HFFc6 (cell line): ENCODE measurements at regions not wholly inside any gene's neighbourhood (a gene's known extent, or its start where the extent isn't known, plus 50 kb on each side); places are given as distances from the start of the nearest gene placed in this dataset.

Experiments used
- DNase-seq: peaks from one replicate; pipeline ENCODE4 v3.0.0-alpha.2; 2018
- H3K27ac Mint-ChIP-seq: 2 replicates; pipeline ENCODE4 v1.8.0; 2020; ENCODE audit warnings: mild to moderate bottlenecking, mixed read lengths
- H3K27me3 Mint-ChIP-seq: 2 replicates; pipeline ENCODE4 v1.8.0; 2021; ENCODE audit warnings: mild to moderate bottlenecking, moderate library complexity, mixed read lengths; ENCODE audit not compliant: insufficient read depth
- H3K36me3 Mint-ChIP-seq: 2 replicates; pipeline ENCODE4 v1.8.0; 2021; ENCODE audit warnings: low read depth, mixed read lengths
- H3K4me1 Mint-ChIP-seq: 2 replicates; pipeline ENCODE4 v1.8.0; 2020; ENCODE audit warnings: low read depth, mixed read lengths
- H3K4me3 Mint-ChIP-seq: 2 replicates; pipeline ENCODE4 v1.8.0; 2020; ENCODE audit warnings: mild to moderate bottlenecking, moderate library complexity, mixed read lengths
- H3K9me3 Mint-ChIP-seq: 2 replicates; pipeline ENCODE4 v1.8.0; 2020; ENCODE audit warnings: mild to moderate bottlenecking, mixed read lengths
- CTCF ChIP-seq: fragments of 200-600 bp; sonication (generic); IDR thresholded peaks from 2 replicates; pipeline ENCODE4 v1.5.0; 2021; ENCODE audit warnings: antibody characterized with exemption, mild to moderate bottlenecking

DNA sequence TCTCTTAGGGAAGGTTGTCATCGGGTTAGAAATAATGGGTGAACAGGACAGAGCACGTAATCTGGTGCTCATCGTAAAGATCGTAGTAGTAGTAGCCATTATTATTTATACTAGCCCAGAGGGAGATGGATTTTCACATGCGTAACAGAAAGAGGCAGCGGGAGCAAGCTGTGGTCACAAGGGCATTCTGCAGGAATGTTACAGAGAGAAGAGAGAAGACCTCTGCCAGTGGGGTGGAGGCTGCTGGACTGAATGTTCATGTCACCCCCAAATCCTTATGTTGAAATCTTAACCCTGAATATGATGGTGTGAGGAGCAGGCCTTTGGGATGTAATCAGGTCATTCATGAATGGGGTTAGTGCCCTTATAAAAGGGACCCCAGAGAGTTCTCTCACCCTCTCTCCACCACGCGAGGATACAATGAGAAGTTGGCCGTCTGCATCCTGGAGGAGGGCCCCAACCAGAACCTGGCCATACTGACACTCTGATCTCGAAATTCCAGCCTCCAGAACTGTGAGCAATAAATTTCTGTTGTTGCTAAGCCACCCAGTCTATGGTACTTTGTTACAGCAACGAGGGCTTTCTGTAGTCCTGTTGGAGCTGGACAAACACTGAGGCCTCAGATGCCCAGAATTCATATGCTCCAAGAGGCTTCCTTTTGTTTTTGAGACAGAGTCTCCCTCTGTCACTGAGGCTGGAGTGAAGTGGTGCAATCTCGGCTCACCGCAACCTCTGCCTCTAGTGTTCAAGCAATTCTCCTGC lies 131.2 kb upstream of the MED13L start:
- no peak for TF ChIP-seq CTCF
- Mint-ChIP-seq H3K27me3 (no peaks in the 10 kb centered on the region; the same call in none of the 2 replicates), H3K4me3 (no peak overlapping the region), H3K9me3 (no peaks in the 10 kb centered on the region), H3K36me3 (0 out of 2 replicates have a peak, but pooled peaks cover 4% of the 10 kb centered on the region), H3K27ac (no peak overlapping the region), H3K4me1 (peaks cover 47% of the 10 kb centered on the region)
- no peak for DNase-seq

- no peak overlapping the region for H3K27ac Mint-ChIP-seq
These were observed 134.5 kb upstream of the MED13L start for GRCh38 chr12:116411977-116412376.

GRCh38 chr12:116414891-116415290 lies 137.4 kb upstream of the MED13L start:
- no peak overlapping the region for H3K4me3 Mint-ChIP-seq
- no peaks in the 10 kb centered on the region for H3K36me3 Mint-ChIP-seq
- no peak for DNase-seq
- H3K9me3 Mint-ChIP-seq: no peaks in the 10 kb centered on the region
- peaks cover 11% of the 10 kb centered on the region for H3K4me1 Mint-ChIP-seq
- no peak overlapping the region for H3K27ac Mint-ChIP-seq
- TF ChIP-seq CTCF: no peak
- no peaks in the 10 kb centered on the region; the same call in none of the 2 replicates for H3K27me3 Mint-ChIP-seq

More at GRCh38 chr12:116411977-116412376, 134.5 kb upstream of the MED13L start:
- Mint-ChIP-seq H3K27me3 (no peaks in the 10 kb centered on the region; the same call in none of the 2 replicates), H3K36me3 (no peaks in the 10 kb centered on the region), H3K4me3 (no peak overlapping the region), H3K9me3 (no peaks in the 10 kb centered on the region), H3K4me1 (peaks cover 25% of the 10 kb centered on the region)
- no peak for TF ChIP-seq CTCF
- no peak for DNase-seq

DNA sequence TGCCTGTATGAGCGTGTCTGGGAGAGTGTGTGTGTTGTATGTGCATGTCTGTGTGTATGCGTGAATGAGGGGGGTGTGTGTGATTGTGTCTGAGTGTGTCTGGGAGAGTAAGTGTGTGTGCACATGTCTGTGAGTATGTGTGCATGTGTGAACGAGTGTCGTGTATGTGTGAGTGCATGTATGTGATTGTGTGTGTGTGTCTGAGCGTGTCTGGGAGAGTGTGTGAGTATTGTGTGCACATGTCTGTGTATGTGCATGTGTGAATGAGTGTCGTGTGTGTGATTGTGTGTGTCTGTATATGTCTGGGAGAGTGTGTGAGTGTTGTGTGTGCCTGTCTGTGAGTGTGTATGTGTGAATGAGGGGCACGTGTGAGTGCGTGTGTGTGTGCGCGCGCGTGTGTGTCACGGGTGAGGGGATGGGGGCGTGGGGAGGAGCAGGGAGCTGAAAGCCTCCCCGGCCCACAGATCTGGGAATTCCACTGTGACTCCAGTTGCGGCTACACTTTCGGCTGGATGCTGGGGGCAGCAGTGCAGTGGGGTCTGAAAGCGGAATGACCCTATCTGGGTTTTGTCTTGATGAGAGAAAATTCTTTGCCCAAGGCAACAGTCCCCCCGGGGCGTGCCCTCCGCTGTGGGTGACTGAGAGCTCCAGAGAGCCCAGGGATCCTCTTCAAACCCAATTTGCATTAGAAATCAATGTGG lies 138.1 kb upstream of the MED13L start:
- Mint-ChIP-seq H3K27me3 (no peaks in the 10 kb centered on the region; the same call in 1 of the 2 replicates), H3K9me3 (no peaks in the 10 kb centered on the region), H3K4me1 (peaks cover 7% of the 10 kb centered on the region), H3K4me3 (no peak overlapping the region), H3K36me3 (no peaks in the 10 kb centered on the region), H3K27ac (no peak overlapping the region)
- DNase-seq: no peak
- no peak for TF ChIP-seq CTCF

GRCh38 chr12:116416166-116416565 lies 138.7 kb upstream of the MED13L start:
- Mint-ChIP-seq H3K4me1 (peaks cover under 1% of the 10 kb centered on the region), H3K36me3 (no peaks in the 10 kb centered on the region)
- no peak for DNase-seq

More at GRCh38 chr12:116416166-116416565, 138.7 kb upstream of the MED13L start:
- no peak for TF ChIP-seq CTCF
- no peak overlapping the region for H3K27ac Mint-ChIP-seq
- H3K27me3 Mint-ChIP-seq: no peaks in the 10 kb centered on the region
- no peak overlapping the region for H3K4me3 Mint-ChIP-seq
- H3K9me3 Mint-ChIP-seq: no peaks in the 10 kb centered on the region
